Left ventricle myocardium superior (tissue), 1 donor: ENCODE measurements at regions not wholly inside any gene's neighbourhood (a gene's known extent, or its start where the extent isn't known, plus 50 kb on each side); places are given as distances from the start of the nearest gene placed in this dataset.

Experiments used
- ATAC-seq: fragments of 200-7000 bp; cut with Tn5 transposase; one replicate; pipeline ENCODE4 v1.9.1; 2020; ENCODE audit warnings: mild to moderate bottlenecking, moderate library complexity
- DNase-seq: peaks from one replicate; pipeline ENCODE4 v3.0.0-alpha.2; 2020
- intact Hi-C: fragments of 100-400 bp; cut with micrococcal nuclease; formaldehyde crosslinking; loops from one replicate; pipeline ENCODE4 v1.11.0; 2022
- donor health status: DM: no; HTN: yes; CAD: no; lungs with severe emphysema.

- DNase-seq (no peak), ATAC-seq (no peak)
- intact Hi-C loops: no loop called here
Observed at GRCh38 chr9:86675805-86676204, 271.5 kb downstream of the GAS1 start.

GRCh38 chr9:86674487-86674886, 272.8 kb downstream of the GAS1 start:
- DNase-seq: no peak
- intact Hi-C loops: no loop called here
- ATAC-seq: no peak

GRCh38 chr9:86672966-86673365, 274.3 kb downstream of the GAS1 start:
- intact Hi-C loops: no loop called here

GRCh38 chr9:86672301-86672700, 275.0 kb downstream of the GAS1 start:
- no peak for ATAC-seq
- intact Hi-C loops: no loop called here
- DNase-seq: no peak

More at GRCh38 chr9:86672966-86673365, 274.3 kb downstream of the GAS1 start:
- DNase-seq (no peak), ATAC-seq (no peak)

- intact Hi-C loops: no loop called here
- ATAC-seq (no peak), DNase-seq (no peak)
Observed at GRCh38 chr9:86671018-86671417, 276.3 kb downstream of the GAS1 start.

- intact Hi-C loops: no loop called here
- DNase-seq: no peak
- no peak for ATAC-seq
Observed at GRCh38 chr9:86670536-86670935, 276.8 kb downstream of the GAS1 start.

GRCh38 chr9:86670076-86670475, 277.2 kb downstream of the GAS1 start:
- intact Hi-C loops: no loop called here
- ATAC-seq (no peak), DNase-seq (no peak)

- DNase-seq: no peak
- intact Hi-C loops: no loop called here
- ATAC-seq: no peak
Observed at GRCh38 chr9:86669422-86669821, 277.9 kb downstream of the GAS1 start.

- no peak for DNase-seq
- intact Hi-C loops: no loop called here
- no peak for ATAC-seq
Observed at GRCh38 chr9:86668488-86668887, 278.8 kb downstream of the GAS1 start.

GRCh38 chr9:86667307-86667706, 280.0 kb downstream of the GAS1 start:
- intact Hi-C loops: no loop called here
- ATAC-seq (no peak), DNase-seq (no peak)

GRCh38 chr9:86665416-86665815, 281.9 kb downstream of the GAS1 start:
- DNase-seq: no peak
- no peak for ATAC-seq
- intact Hi-C loops: no loop called here

GRCh38 chr9:86664603-86665002, 282.7 kb downstream of the GAS1 start:
- DNase-seq: no peak
- no peak for ATAC-seq
- intact Hi-C loops: no loop called here

GRCh38 chr9:86663905-86664304, 283.4 kb downstream of the GAS1 start:
- intact Hi-C loops: no loop called here
- no peak for ATAC-seq
- no peak for DNase-seq

- peak; percentile 74 for ATAC-seq
- intact Hi-C loops: no loop called here
- DNase-seq: no peak
Observed at GRCh38 chr9:86662890-86663468, 284.3 kb downstream of the GAS1 start.

- DNase-seq (no peak), ATAC-seq (no peak)
- intact Hi-C loops: no loop called here
Observed at GRCh38 chr9:86660146-86660943, 287.0 kb downstream of the GAS1 start.

GRCh38 chr9:86659413-86660046, 287.8 kb downstream of the GAS1 start:
- ATAC-seq: no peak

GRCh38 chr9:86655147-86655546, 292.2 kb downstream of the GAS1 start:
- DNase-seq: no peak
- intact Hi-C loops: no loop called here
- ATAC-seq: no peak

More at GRCh38 chr9:86659413-86660046, 287.8 kb downstream of the GAS1 start:
- intact Hi-C loops: no loop called here
- no peak for DNase-seq

GRCh38 chr9:86653466-86653865, 293.8 kb downstream of the GAS1 start:
- DNase-seq (no peak), ATAC-seq (no peak)
- intact Hi-C loops: no loop called here

GRCh38 chr9:86652736-86653135, 294.6 kb downstream of the GAS1 start:
- ATAC-seq: no peak
- DNase-seq: no peak
- intact Hi-C loops: no loop called here

- ATAC-seq: no peak
- intact Hi-C loops: no loop called here
- DNase-seq: no peak
Observed at GRCh38 chr9:86649913-86650312, 295.7 kb upstream of the TUT7 start.

- no peak for DNase-seq
- intact Hi-C loops: no loop called here
Observed at GRCh38 chr9:86648828-86649170, 294.6 kb upstream of the TUT7 start.

More at GRCh38 chr9:86648828-86649170, 294.6 kb upstream of the TUT7 start:
- no peak for ATAC-seq
